ENCODE measurements at regions not wholly inside any gene's neighbourhood (a gene's known extent, or its start where the extent isn't known, plus 50 kb on each side); places are given as distances from the start of the nearest gene placed in this dataset.

- no peak for TF ChIP-seq CTCF (IDR thresholded peaks at IDR 0.05; ENCODE audit: insufficient read depth, low read length, poor library complexity, severe bottlenecking)
- no peak for TF ChIP-seq EZH2phosphoT487 (conservative IDR thresholded peaks at IDR 0.05; ENCODE audit: low read length)
Measured at GRCh38 chr17:77674358-77674757, 284.1 kb upstream of the TNRC6C start.
